Calu3 (cell line): ENCODE measurements at regions not wholly inside any gene's neighbourhood (a gene's known extent, or its start where the extent isn't known, plus 50 kb on each side); places are given as distances from the start of the nearest gene placed in this dataset.

Source experiments
- BruUV-seq: library from RNA; stranded (reverse); fragments of 400-500 nt; replicated peaks from 2 replicates; lab custom pipeline; 2021; lab: Mats Ljungman, UMichigan
- CTCF ChIA-PET: fragments of 300-600 bp; sonication (Branson Sonifier 250); formaldehyde crosslinking; loops from one replicate; lab custom pipeline; 2022; ENCODE audit warnings: antibody characterized with exemption; lab: Charles Lee
- DNase-seq: peaks from one replicate; pipeline ENCODE4 v3.0.0; 2022
- H3K27ac Mint-ChIP-seq: one replicate; pipeline ENCODE4 v1.8.0; 2022; ENCODE audit warnings: mixed read lengths; ENCODE audit not compliant: unreplicated experiment
- H3K27me3 Mint-ChIP-seq: one replicate; pipeline ENCODE4 v1.8.0; 2022; ENCODE audit warnings: mixed read lengths; ENCODE audit not compliant: unreplicated experiment
- H3K36me3 Mint-ChIP-seq: one replicate; pipeline ENCODE4 v1.8.0; 2022; ENCODE audit warnings: mild to moderate bottlenecking, moderate library complexity, mixed read lengths; ENCODE audit not compliant: insufficient read depth, unreplicated experiment
- H3K4me1 Mint-ChIP-seq: one replicate; pipeline ENCODE4 v1.8.0; 2022; ENCODE audit warnings: mild to moderate bottlenecking, low read depth, mixed read lengths; ENCODE audit not compliant: unreplicated experiment
- H3K4me3 Mint-ChIP-seq: one replicate; pipeline ENCODE4 v1.8.0; 2022; ENCODE audit warnings: mild to moderate bottlenecking, low read depth, moderate library complexity, mixed read lengths; ENCODE audit not compliant: unreplicated experiment
- H3K9me3 Mint-ChIP-seq: one replicate; pipeline ENCODE4 v1.8.0; 2022; ENCODE audit warnings: low read depth, mixed read lengths; ENCODE audit not compliant: unreplicated experiment
- intact Hi-C: fragments of 100-400 bp; cut with micrococcal nuclease; formaldehyde crosslinking; loops from one replicate; pipeline ENCODE4 v1.10.0; 2022; ENCODE audit not compliant: unreplicated experiment
- TF ChIP-seq, protein P1 (sequence below): fragments of 200-600 bp; IDR thresholded peaks from one replicate; pipeline ENCODE4 v1.8.0; 2022; ENCODE audit warnings: antibody characterized with exemption; ENCODE audit not compliant: unreplicated experiment

DNA sequence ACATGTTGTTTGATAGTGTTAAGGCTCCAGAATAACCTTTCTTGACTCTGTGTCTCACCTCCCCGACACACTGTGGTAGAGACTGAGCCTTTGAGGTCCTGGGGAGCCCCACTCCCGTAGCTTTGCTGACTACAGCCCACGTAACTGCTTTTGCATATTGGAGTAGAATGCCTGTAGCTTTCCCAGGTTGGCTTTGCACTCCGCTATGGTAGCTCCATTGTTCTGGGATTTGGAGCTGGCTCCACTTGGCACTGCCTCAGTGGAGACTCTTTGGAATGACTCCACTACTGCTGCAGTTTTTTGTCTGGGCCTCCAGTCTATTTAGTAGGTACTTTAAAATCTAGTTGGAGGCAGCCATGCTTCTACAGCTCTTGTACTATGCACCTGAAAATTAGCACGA lies 56.2 kb upstream of the ANXA1 start:
- intact Hi-C loops: no loop called here
- Mint-ChIP-seq H3K9me3 (no peaks in the 10 kb centered on the region), H3K4me1 (peaks cover 7% of the 10 kb centered on the region), H3K27ac (no peak overlapping the region), H3K36me3 (peaks cover 3% of the 10 kb centered on the region), H3K4me3 (no peak overlapping the region), H3K27me3 (no peaks in the 10 kb centered on the region)
- CTCF ChIA-PET: no interaction called here
- no TSS peak for BruUV-seq
- DNase-seq: no peak
- TF ChIP-seq, protein P1, sequence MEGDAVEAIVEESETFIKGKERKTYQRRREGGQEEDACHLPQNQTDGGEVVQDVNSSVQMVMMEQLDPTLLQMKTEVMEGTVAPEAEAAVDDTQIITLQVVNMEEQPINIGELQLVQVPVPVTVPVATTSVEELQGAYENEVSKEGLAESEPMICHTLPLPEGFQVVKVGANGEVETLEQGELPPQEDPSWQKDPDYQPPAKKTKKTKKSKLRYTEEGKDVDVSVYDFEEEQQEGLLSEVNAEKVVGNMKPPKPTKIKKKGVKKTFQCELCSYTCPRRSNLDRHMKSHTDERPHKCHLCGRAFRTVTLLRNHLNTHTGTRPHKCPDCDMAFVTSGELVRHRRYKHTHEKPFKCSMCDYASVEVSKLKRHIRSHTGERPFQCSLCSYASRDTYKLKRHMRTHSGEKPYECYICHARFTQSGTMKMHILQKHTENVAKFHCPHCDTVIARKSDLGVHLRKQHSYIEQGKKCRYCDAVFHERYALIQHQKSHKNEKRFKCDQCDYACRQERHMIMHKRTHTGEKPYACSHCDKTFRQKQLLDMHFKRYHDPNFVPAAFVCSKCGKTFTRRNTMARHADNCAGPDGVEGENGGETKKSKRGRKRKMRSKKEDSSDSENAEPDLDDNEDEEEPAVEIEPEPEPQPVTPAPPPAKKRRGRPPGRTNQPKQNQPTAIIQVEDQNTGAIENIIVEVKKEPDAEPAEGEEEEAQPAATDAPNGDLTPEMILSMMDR: no peak

DNA sequence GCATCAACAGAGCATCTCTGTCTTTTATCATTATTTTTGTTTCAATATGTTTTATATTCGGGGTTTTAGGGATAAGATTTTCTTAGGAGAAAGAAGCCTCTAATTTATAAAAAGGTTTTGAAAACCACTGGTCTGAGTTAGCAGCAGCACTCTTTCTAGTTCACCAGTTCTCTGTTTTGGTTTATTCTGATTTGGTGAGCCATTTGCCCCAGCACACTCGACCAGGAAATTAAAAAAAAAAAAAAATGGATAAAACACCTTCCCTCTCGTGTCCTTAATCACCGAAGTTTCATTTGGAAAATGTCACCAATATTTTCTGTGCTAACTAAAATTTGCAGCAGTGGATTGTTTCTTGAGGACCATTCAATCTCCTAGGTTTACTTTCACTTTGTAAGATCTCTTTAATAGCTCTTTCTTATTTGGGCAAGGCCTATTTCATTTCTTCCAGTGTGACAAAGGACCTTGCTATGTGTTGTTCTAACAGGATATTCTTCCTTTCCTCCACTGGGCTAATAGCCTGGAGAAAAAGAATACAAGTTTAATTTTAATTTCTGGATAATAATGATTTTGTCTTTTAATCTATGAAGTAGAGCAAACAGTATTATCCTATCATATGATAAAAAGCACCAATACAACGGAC lies 57.8 kb upstream of the ANXA1 start:
- BruUV-seq: no TSS peak
- TF ChIP-seq, protein P1: no peak
- CTCF ChIA-PET: interaction anchor here (0.7 to 1.4 kb wide), 4 partner anchors 15 to 714 kb away, joined by 3 read pairs; no protein-coding TSS in a partner anchor
- H3K4me1 Mint-ChIP-seq: no peaks in the 10 kb centered on the region
- intact Hi-C loops: no loop called here
- H3K36me3 Mint-ChIP-seq: no peaks in the 10 kb centered on the region
- no peak overlapping the region for H3K4me3 Mint-ChIP-seq
- H3K9me3 Mint-ChIP-seq: no peaks in the 10 kb centered on the region
- DNase-seq: no peak
- H3K27me3 Mint-ChIP-seq: no peaks in the 10 kb centered on the region
- H3K27ac Mint-ChIP-seq: no peak overlapping the region

DNA sequence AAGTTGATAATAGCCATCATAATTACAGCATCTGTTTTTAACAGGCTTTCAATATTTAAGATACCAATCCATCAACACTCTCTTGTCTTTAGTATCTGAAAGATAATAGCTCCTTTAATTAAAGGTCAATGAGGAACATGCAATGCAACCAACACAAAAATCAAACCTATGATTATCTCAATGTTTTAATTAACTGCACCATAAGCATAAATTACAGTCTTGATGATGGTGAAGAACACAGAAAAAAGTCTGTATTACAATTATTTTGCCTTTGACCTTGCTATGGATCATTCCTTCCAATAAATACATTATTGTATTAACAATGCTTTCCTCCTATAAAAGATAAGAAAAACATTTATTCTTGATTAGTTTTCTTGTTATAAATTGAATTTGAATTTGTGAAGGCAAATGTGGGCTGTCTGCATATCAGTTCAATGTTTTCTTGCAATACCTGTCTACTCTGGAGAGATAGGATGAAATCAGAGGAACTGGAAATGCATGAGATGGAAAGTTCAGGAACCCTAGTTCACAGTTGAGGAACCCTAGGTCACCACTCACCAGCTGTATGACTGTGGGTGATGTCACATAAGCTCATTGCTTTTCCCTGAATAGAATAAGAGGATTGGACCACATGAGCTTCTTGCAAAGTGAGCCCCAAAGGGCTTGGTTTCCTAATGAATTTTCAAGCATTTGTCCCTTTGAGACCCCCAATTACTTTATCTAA lies 58.5 kb upstream of the ANXA1 start:
- Mint-ChIP-seq H3K36me3 (no peaks in the 10 kb centered on the region), H3K27me3 (no peaks in the 10 kb centered on the region), H3K4me1 (no peaks in the 10 kb centered on the region), H3K9me3 (no peaks in the 10 kb centered on the region), H3K27ac (no peak overlapping the region), H3K4me3 (no peak overlapping the region)
- no TSS peak for BruUV-seq
- CTCF ChIA-PET: interaction anchor here (0.7 to 1.4 kb wide), 3 partner anchors 14 to 714 kb away, joined by 3 read pairs; no protein-coding TSS in a partner anchor
- no peak for DNase-seq
- TF ChIP-seq, protein P1: no peak
- intact Hi-C loops: no loop called here

GRCh38 chr9:73091909-73092308 lies 59.8 kb upstream of the ANXA1 start:
- CTCF ChIA-PET: no interaction called here
- Mint-ChIP-seq H3K27ac (no peak overlapping the region), H3K27me3 (no peaks in the 10 kb centered on the region), H3K36me3 (no peaks in the 10 kb centered on the region), H3K9me3 (no peaks in the 10 kb centered on the region), H3K4me1 (no peaks in the 10 kb centered on the region), H3K4me3 (no peak overlapping the region)
- intact Hi-C loops: no loop called here
- TF ChIP-seq, protein P1: no peak
- DNase-seq: no peak
- no TSS peak for BruUV-seq
